Natural killer cell treated with Interleukin-12 subunit alpha and Interleukin-12 subunit beta and Interleukin-15 and Interleukin-18, amount 100 ng/mL, for 72 hours (primary cell): ENCODE measurements at regions not wholly inside any gene's neighbourhood (a gene's known extent, or its start where the extent isn't known, plus 50 kb on each side); places are given as distances from the start of the nearest gene placed in this dataset.
"Not testable (repeated sequence)": the region's sequence is repeated elsewhere in the genome, so short reads cannot be mapped to it uniquely, and the experiment has no call there.

Experiments used
- ATAC-seq, 2 donors: fragments of 150-1000 bp; cut with Tn5 transposase in 1 of 2; sonication (Bioruptor Pico), chemical (Tn5 transposase) in 1 of 2; 2 replicates each; pipeline ENCODE4 v1.10.0; 2021
- DNase-seq: peaks from one replicate; pipeline ENCODE4 v3.0.0; 2022; ENCODE audit warnings: low spot score
- H3K27ac Mint-ChIP-seq, 2 donors: 1 replicate in 1 of 2; 2 replicates in 1 of 2; pipeline ENCODE4 v1.8.0; 2022; ENCODE audit warnings: mixed read lengths in 2 of 2, mild to moderate bottlenecking in 1 of 2, moderate library complexity in 1 of 2
- H3K27me3 Mint-ChIP-seq, 2 donors: 1 replicate in 1 of 2; 2 replicates in 1 of 2; pipeline ENCODE4 v1.8.0; 2022; ENCODE audit warnings: mixed read lengths in 2 of 2
- H3K36me3 Mint-ChIP-seq: one replicate; pipeline ENCODE4 v1.8.0; 2022; ENCODE audit warnings: mixed read lengths
- H3K4me1 Mint-ChIP-seq, 2 donors: 1 replicate in 1 of 2; 2 replicates in 1 of 2; pipeline ENCODE4 v1.8.0; 2022; ENCODE audit warnings: low read depth in 2 of 2, mixed read lengths in 2 of 2, mild to moderate bottlenecking in 1 of 2
- H3K4me3 Mint-ChIP-seq: one replicate; pipeline ENCODE4 v1.8.0; 2022; ENCODE audit warnings: mixed read lengths
- H3K9me3 Mint-ChIP-seq: 2 replicates; pipeline ENCODE4 v1.8.0; 2022; ENCODE audit warnings: mixed read lengths

GRCh38 chr12:74393272-74393671 is 144.4 kb upstream of the ATXN7L3B start:
- Mint-ChIP-seq H3K9me3 (no peaks in the 10 kb centered on the region), H3K4me1 (no peaks in the 10 kb centered on the region), H3K36me3 (no peaks in the 10 kb centered on the region), H3K27me3 (peaks cover 16 to 22% of the 10 kb centered on the region in 2 donors), H3K27ac (no peak overlapping the region), H3K4me3 (no peak overlapping the region)
- ATAC-seq (no peak), DNase-seq (no peak)

- ATAC-seq: no peak
- no peaks in the 10 kb centered on the region for H3K36me3 Mint-ChIP-seq
- H3K4me1 Mint-ChIP-seq: no peaks in the 10 kb centered on the region
- DNase-seq: no peak
- no peak overlapping the region for H3K4me3 Mint-ChIP-seq
- H3K9me3 Mint-ChIP-seq: no peaks in the 10 kb centered on the region
- no peak overlapping the region for H3K27ac Mint-ChIP-seq
- peaks cover 16 to 26% of the 10 kb centered on the region in 2 donors for H3K27me3 Mint-ChIP-seq
Measured at GRCh38 chr12:74394647-74395046, 143.0 kb upstream of the ATXN7L3B start.

- ATAC-seq: no peak
- Mint-ChIP-seq H3K27ac (no peak overlapping the region), H3K36me3 (no peaks in the 10 kb centered on the region), H3K4me3 (no peak overlapping the region), H3K9me3 (no peaks in the 10 kb centered on the region), H3K27me3 (peaks cover 7 to 18% of the 10 kb centered on the region in 2 donors), H3K4me1 (no peaks in the 10 kb centered on the region)
- no peak for DNase-seq
Measured at GRCh38 chr12:74401035-74401434, 136.6 kb upstream of the ATXN7L3B start.

DNA sequence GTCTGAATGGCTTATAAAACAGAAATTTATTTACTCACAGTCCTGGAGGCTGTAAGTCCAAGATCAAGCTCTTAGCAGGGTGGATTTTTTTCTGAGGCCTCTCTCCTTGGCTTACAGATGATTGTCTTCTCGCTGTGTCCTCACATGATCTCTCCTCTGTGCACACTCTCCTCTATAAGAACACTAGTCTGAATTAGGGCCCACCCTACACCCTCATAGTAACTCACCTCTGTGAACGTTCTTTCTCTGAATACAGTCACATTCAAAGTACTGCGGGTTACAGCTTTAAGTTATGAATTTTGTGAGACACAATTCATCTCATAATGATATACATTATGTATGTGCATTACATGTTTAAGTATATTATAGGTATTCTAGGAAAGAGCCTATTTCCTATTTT is 135.7 kb upstream of the ATXN7L3B start:
- Mint-ChIP-seq H3K9me3 (no peaks in the 10 kb centered on the region), H3K36me3 (no peaks in the 10 kb centered on the region), H3K27ac (no peak overlapping the region), H3K4me1 (no peaks in the 10 kb centered on the region), H3K4me3 (no peak overlapping the region), H3K27me3 (peaks cover 7 to 17% of the 10 kb centered on the region in 2 donors)
- ATAC-seq: no peak
- DNase-seq: no peak

DNA sequence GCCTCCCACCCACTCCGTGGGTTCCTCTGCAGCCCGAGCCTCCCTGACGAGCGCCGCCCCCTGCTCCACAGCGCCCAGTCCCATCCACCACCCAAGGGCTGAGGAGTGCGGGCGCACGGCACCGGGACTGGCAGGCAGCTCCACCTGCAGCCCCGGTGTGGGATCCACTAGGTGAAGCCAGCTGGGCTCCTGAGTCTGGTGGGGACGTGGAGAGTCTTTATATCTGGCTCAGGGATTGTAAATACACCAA is 134.5 kb upstream of the ATXN7L3B start:
- H3K27ac Mint-ChIP-seq, H3K4me1 Mint-ChIP-seq, H3K9me3 Mint-ChIP-seq, H3K36me3 Mint-ChIP-seq, DNase-seq, ATAC-seq, H3K4me3 Mint-ChIP-seq: not testable (repeated sequence)
- peaks cover 7 to 12% of the 10 kb centered on the region in 2 donors for H3K27me3 Mint-ChIP-seq

GRCh38 chr12:74408601-74409166 is 129.0 kb upstream of the ATXN7L3B start:
- Mint-ChIP-seq H3K27me3 (peaks cover 6 to 10% of the 10 kb centered on the region in 2 donors), H3K4me1 (no peaks in the 10 kb centered on the region), H3K9me3 (no peaks in the 10 kb centered on the region), H3K27ac (no peak overlapping the region), H3K36me3 (no peaks in the 10 kb centered on the region), H3K4me3 (no peak overlapping the region)
- ATAC-seq (no peak), DNase-seq (no peak)

- ATAC-seq: no peak
- Mint-ChIP-seq H3K36me3 (no peaks in the 10 kb centered on the region), H3K9me3 (no peaks in the 10 kb centered on the region), H3K27ac (no peak overlapping the region), H3K4me1 (no peaks in the 10 kb centered on the region), H3K4me3 (no peak overlapping the region), H3K27me3 (peaks cover 10 to 13% of the 10 kb centered on the region in 2 donors)
- no peak for DNase-seq
Measured at GRCh38 chr12:74412606-74413230, 124.9 kb upstream of the ATXN7L3B start.

DNA sequence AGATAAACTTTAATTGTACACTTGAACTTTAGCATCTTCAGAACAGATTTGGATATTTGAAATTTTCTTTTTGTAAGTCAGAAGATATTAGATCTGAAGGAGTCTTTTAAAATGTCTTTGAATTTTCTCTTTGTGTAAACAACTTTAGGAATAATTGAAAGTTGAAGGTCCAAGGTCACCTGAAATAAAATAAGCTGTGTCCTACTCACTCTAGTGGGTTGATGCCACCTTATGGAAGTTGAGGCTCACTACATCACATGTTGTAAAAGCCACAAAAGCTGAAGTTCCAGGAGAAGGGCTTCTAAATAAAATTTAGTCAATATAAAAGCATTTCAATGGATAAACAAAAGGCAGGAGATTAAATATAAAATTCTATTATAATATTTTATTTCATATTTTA is 122.0 kb upstream of the ATXN7L3B start:
- Mint-ChIP-seq H3K36me3 (no peaks in the 10 kb centered on the region), H3K27ac (no peak overlapping the region), H3K27me3 (peaks cover 8 to 24% of the 10 kb centered on the region in 2 donors), H3K4me1 (no peaks in the 10 kb centered on the region), H3K9me3 (no peaks in the 10 kb centered on the region), H3K4me3 (no peak overlapping the region)
- DNase-seq (no peak), ATAC-seq (no peak)

GRCh38 chr12:74418573-74418972 is 119.1 kb upstream of the ATXN7L3B start:
- no peak overlapping the region for H3K4me3 Mint-ChIP-seq
- DNase-seq: no peak
- no peaks in the 10 kb centered on the region for H3K9me3 Mint-ChIP-seq
- no peaks in the 10 kb centered on the region for H3K4me1 Mint-ChIP-seq
- H3K27me3 Mint-ChIP-seq: peaks cover 8 to 24% of the 10 kb centered on the region in 2 donors
- no peaks in the 10 kb centered on the region for H3K36me3 Mint-ChIP-seq
- no peak overlapping the region for H3K27ac Mint-ChIP-seq
- ATAC-seq: no peak

DNA sequence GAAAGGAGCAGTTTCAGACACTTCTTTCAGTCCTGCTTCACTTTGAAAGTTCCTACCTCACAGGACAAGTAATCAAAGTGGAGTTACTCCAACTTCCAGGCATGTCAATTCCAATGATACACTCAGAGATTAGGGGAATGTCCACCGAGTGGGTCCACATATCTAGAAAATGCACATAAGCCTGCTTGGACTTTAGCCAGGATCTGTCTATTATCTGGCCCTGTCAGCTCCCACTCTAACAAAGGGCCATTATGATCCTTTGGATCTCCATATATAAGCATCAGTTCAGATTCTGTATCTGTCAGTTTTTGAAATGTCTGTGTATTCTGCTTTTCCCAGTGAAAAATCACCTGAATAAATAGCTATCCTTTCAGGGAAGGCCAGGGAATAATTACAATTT is 112.9 kb upstream of the ATXN7L3B start:
- no peak overlapping the region for H3K27ac Mint-ChIP-seq

DNA sequence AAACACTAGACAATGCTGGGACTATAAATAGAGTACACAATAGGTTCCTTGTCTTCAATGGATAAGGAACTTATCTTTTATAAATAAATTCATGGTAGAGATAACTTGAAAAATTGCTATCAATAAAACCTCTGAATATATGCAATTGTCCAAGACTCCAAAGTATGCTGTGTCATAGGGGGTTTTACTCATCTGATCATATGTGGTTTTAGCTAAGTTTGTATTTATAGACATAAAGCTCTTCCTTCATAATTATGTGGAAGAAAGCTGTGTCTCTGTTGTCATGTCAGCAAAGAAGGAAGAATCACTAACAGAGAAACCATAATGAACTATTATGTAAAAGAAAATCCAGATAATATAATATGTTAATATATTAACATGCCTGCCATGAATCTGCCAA is 111.5 kb upstream of the ATXN7L3B start:
- no peak for DNase-seq
- no peaks in the 10 kb centered on the region for H3K27me3 Mint-ChIP-seq
- no peaks in the 10 kb centered on the region for H3K4me1 Mint-ChIP-seq
- H3K4me3 Mint-ChIP-seq: no peak overlapping the region
- ATAC-seq: no peak
- no peak overlapping the region for H3K27ac Mint-ChIP-seq
- H3K36me3 Mint-ChIP-seq: no peaks in the 10 kb centered on the region
- no peaks in the 10 kb centered on the region for H3K9me3 Mint-ChIP-seq

More for the DNA sequence above, 112.9 kb upstream of the ATXN7L3B start:
- ATAC-seq (no peak), DNase-seq (no peak)
- H3K9me3 Mint-ChIP-seq: no peaks in the 10 kb centered on the region
- no peak overlapping the region for H3K4me3 Mint-ChIP-seq
- H3K27me3 Mint-ChIP-seq: peaks cover 0 to under 1% of the 10 kb centered on the region in 2 donors
- H3K4me1 Mint-ChIP-seq: no peaks in the 10 kb centered on the region
- no peaks in the 10 kb centered on the region for H3K36me3 Mint-ChIP-seq

- ATAC-seq: no peak
- no peak overlapping the region for H3K4me3 Mint-ChIP-seq
Measured at GRCh38 chr12:74429535-74429934, 108.1 kb upstream of the ATXN7L3B start.

GRCh38 chr12:74431801-74432200 is 105.8 kb upstream of the ATXN7L3B start:
- no peaks in the 10 kb centered on the region for H3K4me1 Mint-ChIP-seq
- no peak overlapping the region for H3K4me3 Mint-ChIP-seq
- ATAC-seq (no peak), DNase-seq (no peak)
- no peak overlapping the region for H3K27ac Mint-ChIP-seq
- no peaks in the 10 kb centered on the region for H3K36me3 Mint-ChIP-seq
- peaks cover 0 to 8% of the 10 kb centered on the region in 2 donors for H3K27me3 Mint-ChIP-seq
- H3K9me3 Mint-ChIP-seq: no peaks in the 10 kb centered on the region

More at GRCh38 chr12:74429535-74429934, 108.1 kb upstream of the ATXN7L3B start:
- DNase-seq: no peak
- Mint-ChIP-seq H3K9me3 (no peaks in the 10 kb centered on the region), H3K27ac (no peak overlapping the region), H3K4me1 (no peaks in the 10 kb centered on the region), H3K27me3 (peaks cover 0 to 3% of the 10 kb centered on the region in 2 donors), H3K36me3 (no peaks in the 10 kb centered on the region)

GRCh38 chr12:74440469-74440868 is 97.2 kb upstream of the ATXN7L3B start:
- DNase-seq: no peak
- H3K4me1 Mint-ChIP-seq: no peaks in the 10 kb centered on the region
- no peak overlapping the region for H3K4me3 Mint-ChIP-seq
- no peaks in the 10 kb centered on the region for H3K36me3 Mint-ChIP-seq
- H3K9me3 Mint-ChIP-seq: no peaks in the 10 kb centered on the region
- no peak overlapping the region for H3K27ac Mint-ChIP-seq
- H3K27me3 Mint-ChIP-seq: peaks cover 23 to 29% of the 10 kb centered on the region in 2 donors
- no peak for ATAC-seq

- no peaks in the 10 kb centered on the region for H3K4me1 Mint-ChIP-seq
- DNase-seq (no peak), ATAC-seq (no peak)
- no peak overlapping the region for H3K27ac Mint-ChIP-seq
- no peaks in the 10 kb centered on the region for H3K36me3 Mint-ChIP-seq
- no peak overlapping the region for H3K4me3 Mint-ChIP-seq
- peaks cover 23 to 27% of the 10 kb centered on the region in 2 donors for H3K27me3 Mint-ChIP-seq
- no peaks in the 10 kb centered on the region for H3K9me3 Mint-ChIP-seq
Measured at GRCh38 chr12:74441872-74442271, 95.8 kb upstream of the ATXN7L3B start.
